Thyroid gland (tissue), 4 donors: ENCODE measurements at regions not wholly inside any gene's neighbourhood (a gene's known extent, or its start where the extent isn't known, plus 50 kb on each side); places are given as distances from the start of the nearest gene placed in this dataset.

Source experiments
- DNase-seq, 2 donors: peaks; one replicate each; pipeline ENCODE4 v3.0.0-alpha.2; 2019
- H3K27ac ChIP-seq, 3 donors: fragments of 200-600 bp; sonication (generic); 1 replicate in 2 of 3; 2 replicates in 1 of 3; pipeline ENCODE4 v1.5.1; 2016 to 2019; ENCODE audit warnings: mild to moderate bottlenecking in 1 of 3, moderate library complexity in 1 of 3
- H3K27me3 ChIP-seq: fragments of 200-600 bp; sonication (generic); one replicate; pipeline ENCODE4 v1.5.1; 2019
- H3K36me3 ChIP-seq, 2 donors: fragments of 200-600 bp; sonication (generic); one replicate each; pipeline ENCODE4 v1.5.1; 2016 to 2019
- H3K4me1 ChIP-seq, 2 donors: fragments of 200-600 bp; sonication (generic); one replicate each; pipeline ENCODE4 v1.5.1; 2017 to 2019
- H3K4me3 ChIP-seq, 3 donors: fragments of 200-600 bp; sonication (generic); replicated peaks in 1 of 3; 1 replicate in 2 of 3; 2 replicates in 1 of 3; pipeline ENCODE4 v1.5.1; 2016; ENCODE audit warnings: mild to moderate bottlenecking in 1 of 3
- H3K9me3 ChIP-seq: fragments of 200-600 bp; sonication (generic); one replicate; pipeline ENCODE4 v1.5.1; 2017
- POLR2A ChIP-seq, 2 donors: fragments of 450-650 bp; IDR thresholded peaks; one replicate each; pipeline ENCODE4 v1.6.1; 2017; ENCODE audit warnings: antibody characterized with exemption in 2 of 2, mild to moderate bottlenecking in 2 of 2, moderate library complexity in 1 of 2
- WGBS, 2 donors: methylation state at CpG; one replicate each; pipeline ENCODE4 v1.1.5; 2017; 5-methylcytosine and 5-hydroxymethylcytosine counted together
- intact Hi-C: fragments of 100-400 bp; cut with DNase I; formaldehyde crosslinking; loops from one replicate; pipeline ENCODE4 v1.15.1; 2023
- TF ChIP-seq, protein P1 (sequence below), 6 experiments: fragments of 200-600 bp in 3 of 6; fragments of 450-650 bp in 3 of 6; sonication (generic) in 3 of 6; IDR thresholded peaks; one replicate each; pipeline ENCODE4 v1.5.1; 2016 to 2019; ENCODE audit warnings: antibody characterized with exemption in 6 of 6, mild to moderate bottlenecking in 2 of 6, inconsistent platforms in 1 of 6, moderate library complexity in 1 of 6

DNA sequence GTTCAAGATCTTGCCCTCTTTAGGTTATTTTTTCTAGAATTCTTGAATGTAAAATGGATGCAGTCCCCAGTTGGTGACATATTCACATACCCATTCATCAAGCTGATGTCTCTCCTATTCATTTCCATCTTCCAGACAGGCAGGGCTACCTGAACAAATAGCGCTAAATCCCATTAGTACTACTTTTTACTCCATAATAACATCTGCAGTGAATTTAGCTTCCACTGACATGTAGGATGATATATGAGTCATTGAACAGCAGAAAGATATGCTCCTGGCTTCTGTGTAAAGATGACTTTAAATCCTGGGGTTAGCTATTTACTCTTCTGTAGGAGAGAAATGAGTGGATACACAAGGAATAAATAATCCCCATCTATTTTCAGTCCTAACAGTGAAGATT is 194.7 kb downstream of the RND3 start:
- H3K27ac ChIP-seq, result no peak overlapping the region
- H3K4me1 ChIP-seq, result no peaks in the 10 kb centered on the region
- no peaks in the 10 kb centered on the region for H3K27me3 ChIP-seq
- no peak for TF ChIP-seq POLR2A (IDR thresholded peaks at IDR 0.05)
- TF ChIP-seq, protein P1, sequence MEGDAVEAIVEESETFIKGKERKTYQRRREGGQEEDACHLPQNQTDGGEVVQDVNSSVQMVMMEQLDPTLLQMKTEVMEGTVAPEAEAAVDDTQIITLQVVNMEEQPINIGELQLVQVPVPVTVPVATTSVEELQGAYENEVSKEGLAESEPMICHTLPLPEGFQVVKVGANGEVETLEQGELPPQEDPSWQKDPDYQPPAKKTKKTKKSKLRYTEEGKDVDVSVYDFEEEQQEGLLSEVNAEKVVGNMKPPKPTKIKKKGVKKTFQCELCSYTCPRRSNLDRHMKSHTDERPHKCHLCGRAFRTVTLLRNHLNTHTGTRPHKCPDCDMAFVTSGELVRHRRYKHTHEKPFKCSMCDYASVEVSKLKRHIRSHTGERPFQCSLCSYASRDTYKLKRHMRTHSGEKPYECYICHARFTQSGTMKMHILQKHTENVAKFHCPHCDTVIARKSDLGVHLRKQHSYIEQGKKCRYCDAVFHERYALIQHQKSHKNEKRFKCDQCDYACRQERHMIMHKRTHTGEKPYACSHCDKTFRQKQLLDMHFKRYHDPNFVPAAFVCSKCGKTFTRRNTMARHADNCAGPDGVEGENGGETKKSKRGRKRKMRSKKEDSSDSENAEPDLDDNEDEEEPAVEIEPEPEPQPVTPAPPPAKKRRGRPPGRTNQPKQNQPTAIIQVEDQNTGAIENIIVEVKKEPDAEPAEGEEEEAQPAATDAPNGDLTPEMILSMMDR (IDR thresholded peaks at IDR 0.05), result no peak
- H3K9me3 ChIP-seq, result no peaks in the 10 kb centered on the region
- intact Hi-C loops, result no loop called here
- DNase-seq, result no peak
- H3K36me3 ChIP-seq, result no peaks in the 10 kb centered on the region
- no peak overlapping the region for H3K4me3 ChIP-seq
- WGBS, 2 donors, result 97 to 100% methylated on average over 1 of the region's 1 CpG

DNA sequence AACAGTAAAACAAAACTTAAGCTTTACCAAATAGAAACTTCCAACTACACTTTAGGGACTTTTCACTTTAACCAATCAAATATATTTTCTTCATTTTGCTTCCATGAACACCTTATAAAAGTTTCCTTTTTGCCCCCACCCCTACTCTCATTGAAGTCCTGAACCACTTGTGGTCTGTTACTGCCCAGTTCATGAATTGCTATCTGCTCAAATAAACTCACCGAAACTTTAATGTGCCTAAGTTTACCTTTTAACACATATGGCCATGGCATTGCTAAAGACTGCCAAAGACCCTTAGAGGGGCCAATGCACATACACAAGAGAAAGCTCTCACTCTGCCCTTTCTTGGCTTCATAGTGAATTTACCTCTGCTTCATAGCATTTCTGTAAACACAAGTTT is 195.3 kb downstream of the RND3 start:
- H3K4me1 ChIP-seq, result no peaks in the 10 kb centered on the region
- no peak overlapping the region for H3K4me3 ChIP-seq
- 91 to 98% methylated on average over 1 of the region's 1 CpG for WGBS, 2 donors
- DNase-seq, result no peak
- H3K27ac ChIP-seq, result no peak overlapping the region
- TF ChIP-seq, protein P1 (IDR thresholded peaks at IDR 0.05), result no peak
- TF ChIP-seq POLR2A (IDR thresholded peaks at IDR 0.05), result no peak
- H3K9me3 ChIP-seq, result no peaks in the 10 kb centered on the region
- no peaks in the 10 kb centered on the region for H3K36me3 ChIP-seq
- H3K27me3 ChIP-seq, result no peaks in the 10 kb centered on the region
- intact Hi-C loops, result no loop called here

DNA sequence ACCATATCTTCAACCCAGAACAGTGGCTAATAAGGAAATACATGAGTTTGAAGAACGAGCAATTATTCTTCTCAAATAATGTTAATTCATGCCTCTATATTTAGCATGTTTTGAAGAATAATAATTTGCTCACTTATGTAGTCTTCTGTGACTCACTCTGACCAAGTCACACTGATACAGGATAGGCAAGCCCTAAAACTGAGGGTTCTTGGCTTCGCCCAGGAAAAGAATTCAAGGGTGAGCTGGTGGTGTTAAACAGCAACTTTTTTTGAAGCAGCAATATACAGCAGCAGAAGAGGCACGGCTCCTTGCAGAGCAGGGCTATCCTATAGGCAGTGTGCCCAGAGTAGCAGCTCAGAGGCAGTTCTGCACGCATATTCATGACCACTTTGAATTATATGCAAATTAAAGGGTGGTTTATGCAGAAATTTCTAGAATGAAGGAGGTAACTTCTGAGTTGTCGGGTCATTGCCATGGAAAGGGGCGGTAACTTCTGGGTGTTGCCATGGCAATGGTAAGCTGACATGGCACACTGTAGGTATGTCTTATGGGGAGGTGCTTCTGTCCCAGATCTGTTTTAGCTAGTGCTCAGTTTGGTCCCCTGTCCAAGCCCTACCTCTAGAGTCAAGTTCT is 200.6 kb downstream of the RND3 start:
- TF ChIP-seq, protein P1 (IDR thresholded peaks at IDR 0.05), result no peak
- TF ChIP-seq POLR2A (IDR thresholded peaks at IDR 0.05), result no peak
- H3K4me3 ChIP-seq, result no peak overlapping the region
- no peaks in the 10 kb centered on the region for H3K9me3 ChIP-seq
- H3K4me1 ChIP-seq, result no peaks in the 10 kb centered on the region
- 91 to 94% methylated on average over 6 of the region's 6 CpGs for WGBS, 2 donors
- no peaks in the 10 kb centered on the region for H3K27me3 ChIP-seq
- H3K36me3 ChIP-seq, result no peaks in the 10 kb centered on the region
- intact Hi-C loops, result no loop called here
- no peak overlapping the region for H3K27ac ChIP-seq
- no peak for DNase-seq

DNA sequence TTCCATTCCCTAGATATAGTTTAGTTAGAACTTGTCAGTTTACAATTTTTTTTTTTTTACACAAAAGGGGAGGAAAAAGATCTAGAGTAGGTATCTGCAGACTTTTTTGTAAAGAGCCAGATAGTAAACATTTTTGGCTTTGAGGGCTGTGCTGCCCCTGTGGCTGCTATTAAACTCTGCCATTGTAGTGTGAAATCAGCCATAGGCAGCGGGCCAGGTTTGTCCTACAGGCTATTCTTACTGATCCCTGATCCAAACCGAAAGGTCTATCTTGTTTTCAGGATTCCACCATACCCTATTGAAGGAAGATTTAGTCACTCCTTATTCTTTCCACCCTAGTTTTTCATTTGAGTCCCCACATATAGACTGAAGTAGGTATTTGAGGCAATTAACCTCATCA is 203.4 kb downstream of the RND3 start:
- 96 to 97% methylated on average over 2 of the region's 2 CpGs for WGBS, 2 donors
- no peak overlapping the region for H3K27ac ChIP-seq
- H3K9me3 ChIP-seq, result no peaks in the 10 kb centered on the region
- intact Hi-C loops, result no loop called here
- DNase-seq, result no peak
- H3K27me3 ChIP-seq, result no peaks in the 10 kb centered on the region
- no peaks in the 10 kb centered on the region for H3K4me1 ChIP-seq
- TF ChIP-seq, protein P1 (IDR thresholded peaks at IDR 0.05), result no peak
- TF ChIP-seq POLR2A (IDR thresholded peaks at IDR 0.05), result no peak
- H3K4me3 ChIP-seq, result no peak overlapping the region
- no peaks in the 10 kb centered on the region for H3K36me3 ChIP-seq

DNA sequence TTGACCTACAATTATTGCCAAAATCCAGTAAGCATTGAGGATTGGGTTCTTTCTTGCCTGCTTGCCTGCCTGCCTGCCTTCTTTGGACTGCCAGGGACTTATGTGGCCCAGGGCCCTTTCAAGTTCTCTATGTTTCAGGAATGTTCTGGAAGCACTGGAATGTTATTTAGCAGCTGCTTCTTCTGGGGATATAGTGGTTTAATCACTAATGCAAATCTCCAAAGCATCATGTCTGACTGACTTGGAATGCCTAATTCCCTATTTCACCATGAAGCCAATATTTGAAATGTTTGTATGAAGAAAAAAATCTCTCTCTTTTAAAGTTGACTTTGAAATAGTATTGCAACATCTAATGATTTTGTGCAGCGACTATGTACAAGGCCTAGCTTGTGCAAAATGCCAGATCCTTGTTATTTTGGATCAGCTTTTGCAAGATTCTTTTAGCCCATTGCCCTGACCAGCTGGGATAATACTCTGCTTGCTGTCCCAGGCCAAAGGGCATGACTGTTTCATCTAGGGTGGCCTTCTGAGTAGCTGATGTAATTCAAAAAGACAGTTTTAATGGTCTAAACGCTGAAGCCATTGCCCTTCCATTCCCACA is 204.6 kb downstream of the RND3 start:
- DNase-seq, result no peak
- H3K4me1 ChIP-seq, result no peaks in the 10 kb centered on the region

More for the DNA sequence above, 204.6 kb downstream of the RND3 start:
- Histone ChIP-seq H3K9me3 (no peaks in the 10 kb centered on the region), H3K36me3 (no peaks in the 10 kb centered on the region), H3K27ac (no peak overlapping the region), H3K4me3 (no peak overlapping the region), H3K27me3 (no peaks in the 10 kb centered on the region)
- no peak for TF ChIP-seq POLR2A (IDR thresholded peaks at IDR 0.05)
- TF ChIP-seq, protein P1 (IDR thresholded peaks at IDR 0.05), result no peak
- intact Hi-C loops, result no loop called here
- WGBS, 2 donors, result 66 to 72% methylated on average over 2 of the region's 2 CpGs
